ENCODE measurements at regions not wholly inside any gene's neighbourhood (a gene's known extent, or its start where the extent isn't known, plus 50 kb on each side); places are given as distances from the start of the nearest gene placed in this dataset.

GRCh38 chr11:45532546-45532945 is 132.9 kb downstream of the CHST1 start:
- Mint-ChIP-seq H3K4me3 (no peak overlapping the region), H3K27me3 (ENCODE audit: low read depth, poor library complexity) (peaks cover 18% of the 10 kb centered on the region), H3K9me3 (no peaks in the 10 kb centered on the region), H3K36me3 (ENCODE audit: low read depth) (no peaks in the 10 kb centered on the region), H3K4me1 (no peaks in the 10 kb centered on the region), H3K27ac (peak overlapping the region; percentile 33)
- no peak for DNase-seq
- no peak for TF ChIP-seq CTCF (IDR thresholded peaks at IDR 0.05)

GRCh38 chr11:45530776-45531175 is 134.6 kb downstream of the CHST1 start:
- no peak for DNase-seq
- no peaks in the 10 kb centered on the region for H3K9me3 Mint-ChIP-seq
- no peaks in the 10 kb centered on the region for H3K36me3 Mint-ChIP-seq (ENCODE audit: low read depth)
- TF ChIP-seq CTCF (IDR thresholded peaks at IDR 0.05) = no peak
- no peaks in the 10 kb centered on the region for H3K4me1 Mint-ChIP-seq
- peaks cover 20% of the 10 kb centered on the region for H3K27me3 Mint-ChIP-seq (ENCODE audit: low read depth, poor library complexity)
- H3K27ac Mint-ChIP-seq = no peak overlapping the region
- H3K4me3 Mint-ChIP-seq = no peak overlapping the region

GRCh38 chr11:45530111-45530510 is 135.3 kb downstream of the CHST1 start:
- no peak for TF ChIP-seq CTCF (IDR thresholded peaks at IDR 0.05)
- Mint-ChIP-seq H3K9me3 (no peaks in the 10 kb centered on the region), H3K36me3 (ENCODE audit: low read depth) (no peaks in the 10 kb centered on the region), H3K4me3 (no peak overlapping the region), H3K4me1 (no peaks in the 10 kb centered on the region), H3K27ac (no peak overlapping the region), H3K27me3 (ENCODE audit: low read depth, poor library complexity) (peaks cover 24% of the 10 kb centered on the region)
- DNase-seq = no peak

- Mint-ChIP-seq H3K4me1 (no peaks in the 10 kb centered on the region), H3K27ac (no peak overlapping the region)
- no peak for TF ChIP-seq CTCF (IDR thresholded peaks at IDR 0.05)
Measured at GRCh38 chr11:45528435-45528834, 137.0 kb downstream of the CHST1 start.

GRCh38 chr11:45527898-45528297 is 137.5 kb downstream of the CHST1 start:
- Mint-ChIP-seq H3K4me1 (no peaks in the 10 kb centered on the region), H3K27ac (no peak overlapping the region), H3K9me3 (no peaks in the 10 kb centered on the region), H3K36me3 (ENCODE audit: low read depth) (no peaks in the 10 kb centered on the region), H3K27me3 (ENCODE audit: low read depth, poor library complexity) (peaks cover 24% of the 10 kb centered on the region), H3K4me3 (no peak overlapping the region)
- DNase-seq = no peak
- TF ChIP-seq CTCF (IDR thresholded peaks at IDR 0.05) = no peak

More at GRCh38 chr11:45528435-45528834, 137.0 kb downstream of the CHST1 start:
- no peak overlapping the region for H3K4me3 Mint-ChIP-seq
- H3K36me3 Mint-ChIP-seq (ENCODE audit: low read depth) = no peaks in the 10 kb centered on the region
- H3K9me3 Mint-ChIP-seq = no peaks in the 10 kb centered on the region
- DNase-seq = no peak
- peaks cover 24% of the 10 kb centered on the region for H3K27me3 Mint-ChIP-seq (ENCODE audit: low read depth, poor library complexity)

- H3K4me3 Mint-ChIP-seq = no peak overlapping the region
- H3K27ac Mint-ChIP-seq = no peak overlapping the region
- no peak for TF ChIP-seq CTCF (IDR thresholded peaks at IDR 0.05)
- DNase-seq = no peak
- no peaks in the 10 kb centered on the region for H3K36me3 Mint-ChIP-seq (ENCODE audit: low read depth)
- peaks cover 5% of the 10 kb centered on the region for H3K9me3 Mint-ChIP-seq
- peaks cover 24% of the 10 kb centered on the region for H3K27me3 Mint-ChIP-seq (ENCODE audit: low read depth, poor library complexity)
- H3K4me1 Mint-ChIP-seq = no peaks in the 10 kb centered on the region
Measured at GRCh38 chr11:45525393-45525792, 140.0 kb downstream of the CHST1 start.

Data from nephron progenitor cell (in vitro differentiated cells).